ENCODE measurements at regions not wholly inside any gene's neighbourhood (a gene's known extent, or its start where the extent isn't known, plus 50 kb on each side); places are given as distances from the start of the nearest gene placed in this dataset.

GRCh38 chr7:46626261-46626660 lies 705.2 kb upstream of the IGFBP3 start:
- no peaks in the 10 kb centered on the region for H3K4me1 ChIP-seq (replicated peaks in 1 of 2)
- no peaks in the 10 kb centered on the region for H3K9me3 ChIP-seq (replicated peaks in 1 of 3)
- H3K4me3 ChIP-seq, result no peak overlapping the region
- DNase-seq, result no peak
- H3K36me3 ChIP-seq (replicated peaks in 1 of 2), result no peaks in the 10 kb centered on the region
- H3K27me3 ChIP-seq, result no peaks in the 10 kb centered on the region
- intact Hi-C loops (cut with DNase I), result no loop called here
- 79 to 86% (median 81%) methylated on average over 4 of the region's 4 CpGs for WGBS, 4 donors
- H3K27ac ChIP-seq, result no peak overlapping the region
- no peak for TF ChIP-seq CTCF (IDR thresholded peaks at IDR 0.05)
- no peak for TF ChIP-seq POLR2A (IDR thresholded peaks at IDR 0.05)

- no peak for DNase-seq
- H3K4me1 ChIP-seq (replicated peaks in 1 of 2), result no peaks in the 10 kb centered on the region
- H3K27ac ChIP-seq, result no peak overlapping the region
- WGBS, 4 donors, result 41 to 100% (median 58%) methylated on average over 2 of the region's 2 CpGs
- intact Hi-C loops (cut with DNase I), result no loop called here
- H3K9me3 ChIP-seq (replicated peaks in 1 of 3), result no peaks in the 10 kb centered on the region
- no peaks in the 10 kb centered on the region for H3K36me3 ChIP-seq (replicated peaks in 1 of 2)
- no peak overlapping the region for H3K4me3 ChIP-seq
- no peaks in the 10 kb centered on the region for H3K27me3 ChIP-seq
- TF ChIP-seq POLR2A (IDR thresholded peaks at IDR 0.05), result no peak
- no peak for TF ChIP-seq CTCF (IDR thresholded peaks at IDR 0.05)
Measured at GRCh38 chr7:46625032-46625431, 704.0 kb upstream of the IGFBP3 start.

- WGBS, 4 donors, result 87 to 92% (median 89%) methylated on average over 2 of the region's 2 CpGs
- no peaks in the 10 kb centered on the region for H3K4me1 ChIP-seq (replicated peaks in 1 of 2)
- no peak overlapping the region for H3K4me3 ChIP-seq
- intact Hi-C loops (cut with DNase I), result no loop called here
- H3K36me3 ChIP-seq (replicated peaks in 1 of 2), result no peaks in the 10 kb centered on the region
- TF ChIP-seq CTCF (IDR thresholded peaks at IDR 0.05) (no peak), POLR2A (IDR thresholded peaks at IDR 0.05) (no peak)
- no peak overlapping the region for H3K27ac ChIP-seq
- DNase-seq, result no peak
- H3K27me3 ChIP-seq, result no peaks in the 10 kb centered on the region
- no peaks in the 10 kb centered on the region for H3K9me3 ChIP-seq (replicated peaks in 1 of 3)
Measured at GRCh38 chr7:46622251-46622650, 701.2 kb upstream of the IGFBP3 start.

GRCh38 chr7:46619723-46620310 lies 698.7 kb upstream of the IGFBP3 start:
- no peak for DNase-seq
- intact Hi-C loops (cut with DNase I), result no loop called here
- Histone ChIP-seq H3K4me3 (no peak overlapping the region), H3K27ac (no peak overlapping the region), H3K9me3 (replicated peaks in 1 of 3) (no peaks in the 10 kb centered on the region), H3K27me3 (no peaks in the 10 kb centered on the region), H3K4me1 (replicated peaks in 1 of 2) (no peaks in the 10 kb centered on the region), H3K36me3 (replicated peaks in 1 of 2) (no peaks in the 10 kb centered on the region)
- WGBS, 4 donors, result 62 to 66% (median 63%) methylated on average over 3 of the region's 3 CpGs
- no peak for TF ChIP-seq POLR2A (IDR thresholded peaks at IDR 0.05)
- TF ChIP-seq CTCF (IDR thresholded peaks at IDR 0.05), result no peak

Measured in adrenal gland (tissue), 9 donors.